ENCODE measurements at regions not wholly inside any gene's neighbourhood (a gene's known extent, or its start where the extent isn't known, plus 50 kb on each side); places are given as distances from the start of the nearest gene placed in this dataset.

DNA sequence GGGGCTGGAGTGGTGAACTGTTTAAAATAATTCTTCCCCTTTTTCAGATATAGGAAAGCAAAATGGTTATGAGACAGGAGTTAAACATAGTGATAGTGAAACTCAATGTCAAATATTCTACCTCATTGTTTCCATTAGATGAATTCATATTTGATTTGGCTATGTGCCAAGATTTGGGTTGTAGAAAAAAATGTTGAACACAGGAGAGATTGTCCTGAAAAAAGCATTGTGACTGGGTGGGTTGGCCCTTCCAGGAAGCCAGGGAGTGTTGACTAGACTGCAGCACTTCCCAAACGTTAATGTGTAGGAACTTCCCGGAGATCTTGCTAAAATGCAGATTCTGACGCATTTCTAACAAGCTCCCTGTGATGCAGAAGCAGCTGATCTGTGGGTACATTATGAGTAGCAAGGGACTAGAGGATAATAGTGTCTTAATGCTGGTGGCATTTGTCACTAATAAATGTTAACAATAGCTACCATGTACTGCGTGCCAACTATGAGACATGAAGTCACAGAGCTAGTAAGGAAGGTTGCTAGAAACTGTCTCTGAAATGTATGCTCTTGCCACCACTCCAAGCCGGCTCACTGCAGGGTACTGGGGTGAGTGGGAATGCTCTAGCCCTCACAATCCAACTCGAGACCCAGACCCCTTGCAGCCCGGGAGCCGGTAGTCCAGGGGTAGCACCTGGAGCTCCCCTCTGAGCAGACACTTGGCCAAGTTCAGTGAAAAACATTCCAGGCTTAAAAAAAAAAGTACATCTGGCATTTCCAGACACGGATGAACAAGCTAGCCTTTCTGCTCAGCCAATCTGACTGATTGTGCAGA is 120.6 kb downstream of the CD47 start:
- H3K27ac ChIP-seq (ENCODE audit: low read depth in 1 of 2, low read length in 1 of 2) = no peak overlapping the region
- peaks cover 0 to 7% (median 5%) of the 10 kb centered on the region in 5 donors for H3K4me1 ChIP-seq (ENCODE audit: control insufficient read depth in 5 of 5, insufficient read depth in 5 of 5, low read length in 5 of 5)
- no peaks in the 10 kb centered on the region for H3K36me3 ChIP-seq (ENCODE audit: control insufficient read depth in 4 of 4, insufficient read depth in 4 of 4, low read length in 4 of 4)
- ATAC-seq (ENCODE audit: insufficient read depth, low FRiP score) (peak; percentile 78), DNase-seq (peak; percentile 42 to 73 (median 64))
- no peak overlapping the region for H3K4me3 ChIP-seq
- H3K9me3 ChIP-seq (ENCODE audit: control insufficient read depth in 4 of 4, insufficient read depth in 3 of 4, low read length in 3 of 4) = no peaks in the 10 kb centered on the region
- H3K27me3 ChIP-seq (ENCODE audit: control insufficient read depth in 3 of 3, insufficient read depth in 3 of 3, low read length in 2 of 3) = no peaks in the 10 kb centered on the region
- no peak overlapping the region for H3K9ac ChIP-seq (ENCODE audit: insufficient read depth in 1 of 2, low read length in 2 of 2)
- WGBS, 2 donors = 54 to 68% methylated on average over 9 of the region's 9 CpGs
- no peak for TF ChIP-seq CTCF (IDR thresholded peaks at IDR 0.05; ENCODE audit: control extremely low read depth, extremely low read depth)

DNA sequence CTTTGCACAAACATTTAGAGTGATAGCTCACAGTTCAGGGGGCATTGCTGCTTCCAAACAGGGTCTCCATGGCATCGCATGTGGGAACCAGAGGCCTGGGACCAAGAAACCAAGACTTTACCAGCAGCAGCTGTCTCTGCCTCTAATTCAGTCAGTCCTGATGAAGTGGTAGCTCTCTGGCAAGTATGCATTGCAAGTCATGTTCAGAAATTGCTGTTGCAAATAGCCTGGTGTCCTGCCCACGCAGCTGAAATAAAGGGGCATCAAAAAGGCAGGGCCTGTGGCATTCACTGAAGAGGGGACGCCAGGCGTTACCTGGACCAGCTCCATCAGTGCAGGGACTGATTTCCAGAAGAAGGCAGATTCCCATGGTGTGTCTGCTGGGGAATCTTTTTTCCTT is 121.3 kb downstream of the CD47 start:
- H3K27me3 ChIP-seq (ENCODE audit: control insufficient read depth in 3 of 3, insufficient read depth in 3 of 3, low read length in 2 of 3) = no peaks in the 10 kb centered on the region
- DNase-seq (no peak), ATAC-seq (ENCODE audit: insufficient read depth, low FRiP score) (no peak)
- H3K36me3 ChIP-seq (ENCODE audit: control insufficient read depth in 4 of 4, insufficient read depth in 4 of 4, low read length in 4 of 4) = no peaks in the 10 kb centered on the region
- H3K4me1 ChIP-seq (ENCODE audit: control insufficient read depth in 5 of 5, insufficient read depth in 5 of 5, low read length in 5 of 5) = peaks cover 0 to 7% (median 5%) of the 10 kb centered on the region in 5 donors
- 92 to 94% methylated on average over 4 of the region's 4 CpGs for WGBS, 2 donors
- H3K4me3 ChIP-seq = no peak overlapping the region
- TF ChIP-seq CTCF (IDR thresholded peaks at IDR 0.05; ENCODE audit: control extremely low read depth, extremely low read depth) = no peak
- no peaks in the 10 kb centered on the region for H3K9me3 ChIP-seq (ENCODE audit: control insufficient read depth in 4 of 4, insufficient read depth in 3 of 4, low read length in 3 of 4)
- no peak overlapping the region for H3K27ac ChIP-seq (ENCODE audit: low read depth in 1 of 2, low read length in 1 of 2)
- H3K9ac ChIP-seq (ENCODE audit: insufficient read depth in 1 of 2, low read length in 2 of 2) = no peak overlapping the region

DNA sequence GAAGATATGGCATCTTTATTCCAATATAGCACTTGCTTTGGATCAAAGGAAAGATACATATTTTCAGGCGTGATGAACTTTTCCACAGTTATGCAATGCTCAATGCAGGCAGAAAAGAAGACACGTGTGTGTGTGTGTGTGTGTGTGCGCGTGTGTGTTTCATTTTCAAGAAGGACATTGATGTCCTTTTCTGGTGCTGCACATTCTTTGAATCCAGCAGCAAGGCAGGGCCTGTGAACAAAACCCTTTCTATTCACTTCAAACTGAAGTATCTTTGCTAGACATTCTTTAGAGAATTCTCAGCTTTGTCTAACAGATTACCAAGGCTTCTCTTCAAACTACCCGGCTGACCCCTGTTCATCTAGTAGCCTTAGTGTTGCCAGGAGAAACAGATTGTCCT is 124.6 kb downstream of the CD47 start:
- ATAC-seq (ENCODE audit: insufficient read depth, low FRiP score) = no peak

More for the DNA sequence above, 124.6 kb downstream of the CD47 start:
- WGBS, 2 donors = 82 to 86% methylated on average over 5 of the region's 5 CpGs
- Histone ChIP-seq H3K4me1 (ENCODE audit: control insufficient read depth in 5 of 5, insufficient read depth in 5 of 5, low read length in 5 of 5) (peaks cover 0 to 7% (median 5%) of the 10 kb centered on the region in 5 donors), H3K27me3 (ENCODE audit: control insufficient read depth in 3 of 3, insufficient read depth in 3 of 3, low read length in 2 of 3) (no peaks in the 10 kb centered on the region), H3K4me3 (no peak overlapping the region), H3K9ac (ENCODE audit: insufficient read depth in 1 of 2, low read length in 2 of 2) (no peak overlapping the region), H3K36me3 (ENCODE audit: control insufficient read depth in 4 of 4, insufficient read depth in 4 of 4, low read length in 4 of 4) (no peaks in the 10 kb centered on the region), H3K27ac (ENCODE audit: low read depth in 1 of 2, low read length in 1 of 2) (no peak overlapping the region), H3K9me3 (ENCODE audit: control insufficient read depth in 4 of 4, insufficient read depth in 3 of 4, low read length in 3 of 4) (no peaks in the 10 kb centered on the region)
- TF ChIP-seq CTCF (IDR thresholded peaks at IDR 0.05; ENCODE audit: control extremely low read depth, extremely low read depth) = no peak
- peak in 1 of 3 donors; percentile 40 for DNase-seq
